Tibial nerve (tissue), 4 donors: ENCODE measurements at regions not wholly inside any gene's neighbourhood (a gene's known extent, or its start where the extent isn't known, plus 50 kb on each side); places are given as distances from the start of the nearest gene placed in this dataset.

Source experiments
- DNase-seq, 2 donors: peaks; one replicate each; pipeline ENCODE4 v3.0.0-alpha.2; 2019; ENCODE audit warnings: low spot score in 2 of 2
- H3K27ac ChIP-seq, 4 donors: fragments of 200-600 bp; sonication (generic) in 3 of 4; one replicate each; pipeline ENCODE4 v1.5.1; 2017 to 2019; ENCODE audit warnings: mild to moderate bottlenecking in 1 of 4
- H3K27me3 ChIP-seq, 2 donors: fragments of 200-600 bp; sonication (generic) in 1 of 2; one replicate each; pipeline versions ENCODE4 v1.5.1 to v1.6.0; 2017 to 2019
- H3K36me3 ChIP-seq, 3 donors: fragments of 200-600 bp; sonication (generic); one replicate each; pipeline ENCODE4 v1.5.1; 2018 to 2019
- H3K4me1 ChIP-seq, 4 donors: fragments of 200-600 bp; sonication (generic) in 3 of 4; one replicate each; pipeline ENCODE4 v1.5.1; 2017 to 2019
- H3K4me3 ChIP-seq, 4 donors: fragments of 200-600 bp; sonication (generic) in 3 of 4; one replicate each; pipeline ENCODE4 v1.5.1; 2017 to 2019; ENCODE audit warnings: mild to moderate bottlenecking in 1 of 4, moderate library complexity in 1 of 4
- H3K9me3 ChIP-seq, 4 donors: fragments of 200-600 bp; sonication (generic) in 3 of 4; one replicate each; pipeline ENCODE4 v1.5.1; 2017 to 2019
- CTCF ChIP-seq, 5 experiments: fragments of 200-600 bp in 3 of 5; fragments of 450-650 bp in 2 of 5; sonication (generic) in 3 of 5; IDR thresholded peaks; one replicate each; pipeline ENCODE4 v1.5.1; 2016 to 2019; ENCODE audit warnings: antibody characterized with exemption in 5 of 5, mild to moderate bottlenecking in 3 of 5, moderate library complexity in 2 of 5
- EP300 ChIP-seq, 2 donors: sonication (generic); formaldehyde crosslinking; IDR thresholded peaks; one replicate each; pipeline ENCODE4 v1.6.1; 2017; ENCODE audit warnings: antibody characterized with exemption in 2 of 2, mild to moderate bottlenecking in 1 of 2
- POLR2A ChIP-seq, 2 donors: fragments of 450-650 bp; IDR thresholded peaks; one replicate each; pipeline ENCODE4 v1.6.1; 2017; ENCODE audit warnings: antibody characterized with exemption in 2 of 2, mild to moderate bottlenecking in 2 of 2, moderate library complexity in 2 of 2
- WGBS, 2 donors: methylation state at CpG; one replicate each; pipeline ENCODE4 v1.1.5; 2018; 5-methylcytosine and 5-hydroxymethylcytosine counted together

- Histone ChIP-seq H3K9me3 (no peaks in the 10 kb centered on the region), H3K27ac (no peak overlapping the region), H3K4me1 (no peaks in the 10 kb centered on the region), H3K36me3 (no peaks in the 10 kb centered on the region), H3K4me3 (no peak overlapping the region), H3K27me3 (no peaks in the 10 kb centered on the region)
- WGBS, 2 donors = 19 to 33% methylated on average over 1 of the region's 1 CpG
- no peak for DNase-seq
- no peak for TF ChIP-seq POLR2A (IDR thresholded peaks at IDR 0.05)
- no peak for TF ChIP-seq EP300 (IDR thresholded peaks at IDR 0.05)
- TF ChIP-seq CTCF (IDR thresholded peaks at IDR 0.05) = no peak
Measured at GRCh38 chr11:11027288-11027687, 169.4 kb upstream of the ZBED5 start.

GRCh38 chr11:11025087-11025486, 167.2 kb upstream of the ZBED5 start:
- Histone ChIP-seq H3K36me3 (no peaks in the 10 kb centered on the region), H3K4me3 (no peak overlapping the region), H3K4me1 (no peaks in the 10 kb centered on the region), H3K9me3 (no peaks in the 10 kb centered on the region), H3K27ac (no peak overlapping the region), H3K27me3 (no peaks in the 10 kb centered on the region)
- no peak for TF ChIP-seq CTCF (IDR thresholded peaks at IDR 0.05)
- TF ChIP-seq POLR2A (IDR thresholded peaks at IDR 0.05) = no peak
- 37 to 65% methylated on average over 2 of the region's 2 CpGs for WGBS, 2 donors
- DNase-seq = no peak

- no peaks in the 10 kb centered on the region for H3K4me1 ChIP-seq
- DNase-seq = peak in 1 of 2 donors; percentile 43
- no peaks in the 10 kb centered on the region for H3K9me3 ChIP-seq
- H3K27me3 ChIP-seq = no peaks in the 10 kb centered on the region
- H3K27ac ChIP-seq = no peak overlapping the region
- H3K36me3 ChIP-seq = no peaks in the 10 kb centered on the region
- H3K4me3 ChIP-seq = no peak overlapping the region
- TF ChIP-seq CTCF (IDR thresholded peaks at IDR 0.05) = peak; percentile 25 to 51 (median 40)
- no peak for TF ChIP-seq EP300 (IDR thresholded peaks at IDR 0.05)
- 19 to 20% methylated on average over 4 of the region's 4 CpGs for WGBS, 2 donors
Measured at GRCh38 chr11:11022125-11022730, 164.4 kb upstream of the ZBED5 start.

GRCh38 chr11:11021563-11021962, 163.7 kb upstream of the ZBED5 start:
- no peaks in the 10 kb centered on the region for H3K27me3 ChIP-seq
- TF ChIP-seq CTCF (IDR thresholded peaks at IDR 0.05) (no peak), EP300 (IDR thresholded peaks at IDR 0.05) (no peak), POLR2A (IDR thresholded peaks at IDR 0.05) (no peak)
- H3K9me3 ChIP-seq = no peaks in the 10 kb centered on the region
- DNase-seq = no peak
- no peaks in the 10 kb centered on the region for H3K4me1 ChIP-seq
- H3K27ac ChIP-seq = no peak overlapping the region
- no peaks in the 10 kb centered on the region for H3K36me3 ChIP-seq
- no peak overlapping the region for H3K4me3 ChIP-seq
- WGBS, 2 donors = 69 to 73% methylated on average over 4 of the region's 4 CpGs

GRCh38 chr11:11020747-11021149, 162.9 kb upstream of the ZBED5 start:
- no peak overlapping the region for H3K27ac ChIP-seq
- H3K36me3 ChIP-seq = no peaks in the 10 kb centered on the region
- 65 to 68% methylated on average over 6 of the region's 6 CpGs for WGBS, 2 donors
- DNase-seq = no peak
- no peaks in the 10 kb centered on the region for H3K4me1 ChIP-seq
- no peak for TF ChIP-seq POLR2A (IDR thresholded peaks at IDR 0.05)
- TF ChIP-seq CTCF (IDR thresholded peaks at IDR 0.05) = no peak
- TF ChIP-seq EP300 (IDR thresholded peaks at IDR 0.05) = no peak
- H3K4me3 ChIP-seq = no peak overlapping the region
- H3K9me3 ChIP-seq = no peaks in the 10 kb centered on the region
- no peaks in the 10 kb centered on the region for H3K27me3 ChIP-seq
